Right atrium auricular region (tissue), 2 donors: ENCODE measurements at regions not wholly inside any gene's neighbourhood (a gene's known extent, or its start where the extent isn't known, plus 50 kb on each side); places are given as distances from the start of the nearest gene placed in this dataset.

ENCODE experiments used
- DNase-seq: peaks from one replicate; pipeline ENCODE4 v3.0.0-alpha.2; 2019; ENCODE audit warnings: low spot score
- H3K27ac ChIP-seq, 2 donors: fragments of 200-600 bp; sonication (generic); 1 replicate in 1 of 2; 2 replicates in 1 of 2; pipeline ENCODE4 v1.5.1; 2016 to 2019
- H3K27me3 ChIP-seq, 2 donors: fragments of 200-600 bp; sonication (generic); one replicate each; pipeline versions ENCODE4 v1.5.1 to v1.6.0; 2017 to 2019
- H3K36me3 ChIP-seq: fragments of 200-600 bp; sonication (generic); one replicate; pipeline ENCODE4 v1.5.1; 2016
- H3K4me1 ChIP-seq, 2 donors: fragments of 200-600 bp; sonication (generic); one replicate each; pipeline versions ENCODE4 v1.5.1 to v1.6.0; 2017 to 2019
- H3K4me3 ChIP-seq, 2 donors: fragments of 200-600 bp; sonication (generic); 1 replicate in 1 of 2; 2 replicates in 1 of 2; pipeline ENCODE4 v1.5.1; 2017 to 2019; ENCODE audit warnings: mild to moderate bottlenecking in 1 of 2, moderate library complexity in 1 of 2
- H3K9me3 ChIP-seq, 2 donors: fragments of 200-600 bp; sonication (generic); one replicate each; pipeline ENCODE4 v1.5.1; 2019
- CTCF ChIP-seq, 2 donors: fragments of 200-600 bp; sonication (generic); IDR thresholded peaks; one replicate each; pipeline ENCODE4 v1.5.1; 2019; ENCODE audit warnings: antibody characterized with exemption in 2 of 2

DNA sequence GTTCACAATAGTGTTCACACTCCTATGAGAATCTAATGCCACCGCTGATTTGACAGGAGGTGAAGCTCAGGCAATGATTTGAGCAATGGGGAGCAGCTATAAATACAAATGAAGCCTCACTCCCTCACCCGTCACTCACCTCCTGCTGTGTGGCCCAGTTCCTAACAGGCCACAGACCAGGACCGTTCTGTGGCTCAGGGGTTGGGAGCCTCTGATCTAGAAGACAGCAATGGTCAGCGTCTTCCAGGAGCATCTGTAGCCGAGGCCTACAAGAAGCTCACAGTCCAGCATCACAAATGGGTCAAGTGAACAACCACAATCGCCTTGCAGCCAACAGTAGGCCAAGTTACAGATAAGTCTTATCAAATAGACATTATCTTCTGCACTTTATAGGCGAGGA is 110.0 kb upstream of the SLC66A3 start:
- Histone ChIP-seq H3K4me1 (no peaks in the 10 kb centered on the region), H3K27ac (no peak overlapping the region), H3K4me3 (no peak overlapping the region), H3K27me3 (no peaks in the 10 kb centered on the region), H3K9me3 (no peaks in the 10 kb centered on the region), H3K36me3 (no peaks in the 10 kb centered on the region)
- no peak for DNase-seq
- no peak for TF ChIP-seq CTCF (IDR thresholded peaks at IDR 0.05)

GRCh38 chr2:11048335-11049008 is 106.8 kb upstream of the SLC66A3 start:
- no peaks in the 10 kb centered on the region for H3K9me3 ChIP-seq
- H3K36me3 ChIP-seq: no peaks in the 10 kb centered on the region
- no peak for DNase-seq
- no peak for TF ChIP-seq CTCF (IDR thresholded peaks at IDR 0.05)
- no peaks in the 10 kb centered on the region for H3K4me1 ChIP-seq
- H3K4me3 ChIP-seq: no peak overlapping the region
- no peak overlapping the region for H3K27ac ChIP-seq
- H3K27me3 ChIP-seq: no peaks in the 10 kb centered on the region

DNA sequence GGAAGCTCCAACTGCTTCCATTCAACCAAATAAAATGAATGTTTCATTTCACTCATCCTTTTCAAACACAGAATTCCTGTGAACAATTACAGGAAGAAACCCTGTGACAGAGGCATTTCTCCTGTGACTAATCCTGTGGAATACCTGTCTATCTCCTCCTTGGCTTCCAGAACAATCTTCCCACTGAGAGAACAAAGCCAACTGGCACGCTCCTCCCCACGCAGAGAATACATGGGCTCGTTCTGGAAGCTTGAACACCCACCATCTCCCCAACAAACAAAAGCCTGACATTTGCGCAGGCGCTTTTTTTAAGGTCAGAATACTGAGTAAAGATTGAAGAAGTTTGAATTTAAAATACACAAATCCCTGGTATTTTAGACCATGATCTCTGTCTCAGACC is 104.7 kb upstream of the SLC66A3 start:
- Histone ChIP-seq H3K36me3 (no peaks in the 10 kb centered on the region), H3K4me3 (no peak overlapping the region), H3K9me3 (no peaks in the 10 kb centered on the region), H3K27me3 (no peaks in the 10 kb centered on the region), H3K27ac (no peak overlapping the region), H3K4me1 (no peaks in the 10 kb centered on the region)
- no peak for DNase-seq
- no peak for TF ChIP-seq CTCF (IDR thresholded peaks at IDR 0.05)

- no peaks in the 10 kb centered on the region for H3K9me3 ChIP-seq
- no peak for TF ChIP-seq CTCF (IDR thresholded peaks at IDR 0.05)
- no peak for DNase-seq
- H3K36me3 ChIP-seq: no peaks in the 10 kb centered on the region
- H3K4me3 ChIP-seq: no peak overlapping the region
- no peak overlapping the region for H3K27ac ChIP-seq
- no peaks in the 10 kb centered on the region for H3K27me3 ChIP-seq
- H3K4me1 ChIP-seq: no peaks in the 10 kb centered on the region
Observed at GRCh38 chr2:11051280-11051679, 104.0 kb upstream of the SLC66A3 start.

GRCh38 chr2:11053546-11053945 is 101.7 kb upstream of the SLC66A3 start:
- H3K27me3 ChIP-seq: no peaks in the 10 kb centered on the region
- H3K9me3 ChIP-seq: no peaks in the 10 kb centered on the region
- no peak overlapping the region for H3K27ac ChIP-seq
- H3K4me1 ChIP-seq: no peaks in the 10 kb centered on the region
- DNase-seq: no peak
- H3K36me3 ChIP-seq: no peaks in the 10 kb centered on the region
- no peak overlapping the region for H3K4me3 ChIP-seq
- TF ChIP-seq CTCF (IDR thresholded peaks at IDR 0.05): no peak
